Gastrocnemius medialis (tissue), 4 donors: ENCODE measurements at regions not wholly inside any gene's neighbourhood (a gene's known extent, or its start where the extent isn't known, plus 50 kb on each side); places are given as distances from the start of the nearest gene placed in this dataset.

ENCODE experiments used
- ATAC-seq, 2 donors: fragments of 150-250 bp; one replicate each; pipeline ENCODE4 v1.9.1; 2016
- DNase-seq, 2 donors: peaks; one replicate each; pipeline ENCODE4 v3.0.0-alpha.2; 2019
- H3K27ac ChIP-seq, 4 donors: fragments of 200-600 bp; sonication (generic); 1 replicate in 1 of 4; 2 replicates in 3 of 4; pipeline ENCODE4 v1.5.1; 2016 to 2018; ENCODE audit warnings: mild to moderate bottlenecking in 2 of 4, moderate library complexity in 1 of 4
- H3K27me3 ChIP-seq, 3 donors: fragments of 200-600 bp; sonication (generic) in 2 of 3; 1 replicate in 1 of 3; 2 replicates in 2 of 3; pipeline versions ENCODE4 v1.5.1 to v1.6.0; 2016 to 2019; ENCODE audit warnings: mild to moderate bottlenecking in 1 of 3, moderate library complexity in 1 of 3
- H3K36me3 ChIP-seq, 2 donors: fragments of 200-600 bp; sonication (generic) in 1 of 2; one replicate each; pipeline ENCODE4 v1.5.1; 2017 to 2018
- H3K4me1 ChIP-seq, 2 donors: fragments of 200-600 bp; sonication (generic) in 1 of 2; one replicate each; pipeline ENCODE4 v1.5.1; 2016 to 2017; ENCODE audit warnings: mild to moderate bottlenecking in 2 of 2
- H3K4me3 ChIP-seq, 4 donors: fragments of 200-600 bp; sonication (generic) in 3 of 4; 1 replicate in 1 of 4; 2 replicates in 3 of 4; pipeline ENCODE4 v1.5.1; 2016 to 2019; ENCODE audit warnings: mild to moderate bottlenecking in 2 of 4
- H3K9me3 ChIP-seq, 3 donors: fragments of 200-600 bp; sonication (generic) in 2 of 3; 1 replicate in 1 of 3; 2 replicates in 2 of 3; pipeline ENCODE4 v1.5.1; 2016 to 2019
- POLR2A ChIP-seq, 2 donors: fragments of 450-650 bp; IDR thresholded peaks; one replicate each; pipeline ENCODE4 v1.6.1; 2017; ENCODE audit warnings: antibody characterized with exemption in 2 of 2, mild to moderate bottlenecking in 2 of 2, moderate library complexity in 2 of 2
- in situ Hi-C, 4 donors: fragments of 200-750 bp; cut with MboI; loops; one replicate each; pipeline versions ENCODE4 v1.15.0 to v1.8.0; 2017; ENCODE audit warnings: low sequenced_read_pairs in 4 of 4
- intact Hi-C: fragments of 100-400 bp; cut with DNase I; formaldehyde crosslinking; loops from one replicate; pipeline ENCODE4 v1.15.1; 2023; ENCODE audit warnings: low total_unique reads
- TF ChIP-seq, protein P1 (sequence below), 5 experiments: fragments of 450-650 bp in 3 of 5; fragments of 200-600 bp in 2 of 5; sonication (generic) in 2 of 5; IDR thresholded peaks in 4 of 5; conservative IDR thresholded peaks in 1 of 5; 1 replicate in 4 of 5; 2 replicates in 1 of 5; pipeline ENCODE4 v1.5.1; 2016 to 2019; ENCODE audit warnings: antibody characterized with exemption in 5 of 5, mild to moderate bottlenecking in 3 of 5, moderate library complexity in 3 of 5

DNA sequence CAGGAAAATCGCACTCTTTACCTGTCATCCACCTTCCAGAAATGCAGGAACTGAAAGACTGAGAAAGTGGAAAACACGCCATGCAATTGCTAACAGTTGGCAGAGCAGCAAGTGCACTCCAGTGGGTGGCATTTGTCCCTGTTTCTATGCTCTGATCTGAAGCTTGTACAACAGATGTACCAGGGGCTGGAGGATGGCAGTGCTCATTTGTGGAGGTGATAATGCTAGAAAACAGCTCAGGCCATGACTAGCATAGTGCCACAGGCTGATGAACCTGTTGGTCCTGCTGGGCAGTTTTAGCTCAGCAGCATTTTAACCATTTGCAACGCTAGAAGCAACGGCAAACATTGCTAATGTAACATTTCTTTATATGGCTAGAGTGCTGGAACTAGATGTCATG lies 199.9 kb upstream of the NRP1 start:
- H3K27ac ChIP-seq: no peak overlapping the region
- no peaks in the 10 kb centered on the region for H3K27me3 ChIP-seq
- no peak for DNase-seq
- H3K36me3 ChIP-seq: no peaks in the 10 kb centered on the region
- in situ Hi-C loops (no loop called here), intact Hi-C loops (no loop called here)
- H3K4me3 ChIP-seq: no peak overlapping the region
- ATAC-seq: no peak
- H3K4me1 ChIP-seq: no peaks in the 10 kb centered on the region
- H3K9me3 ChIP-seq: no peaks in the 10 kb centered on the region
- no peak for TF ChIP-seq POLR2A (IDR thresholded peaks at IDR 0.05)
- TF ChIP-seq, protein P1, sequence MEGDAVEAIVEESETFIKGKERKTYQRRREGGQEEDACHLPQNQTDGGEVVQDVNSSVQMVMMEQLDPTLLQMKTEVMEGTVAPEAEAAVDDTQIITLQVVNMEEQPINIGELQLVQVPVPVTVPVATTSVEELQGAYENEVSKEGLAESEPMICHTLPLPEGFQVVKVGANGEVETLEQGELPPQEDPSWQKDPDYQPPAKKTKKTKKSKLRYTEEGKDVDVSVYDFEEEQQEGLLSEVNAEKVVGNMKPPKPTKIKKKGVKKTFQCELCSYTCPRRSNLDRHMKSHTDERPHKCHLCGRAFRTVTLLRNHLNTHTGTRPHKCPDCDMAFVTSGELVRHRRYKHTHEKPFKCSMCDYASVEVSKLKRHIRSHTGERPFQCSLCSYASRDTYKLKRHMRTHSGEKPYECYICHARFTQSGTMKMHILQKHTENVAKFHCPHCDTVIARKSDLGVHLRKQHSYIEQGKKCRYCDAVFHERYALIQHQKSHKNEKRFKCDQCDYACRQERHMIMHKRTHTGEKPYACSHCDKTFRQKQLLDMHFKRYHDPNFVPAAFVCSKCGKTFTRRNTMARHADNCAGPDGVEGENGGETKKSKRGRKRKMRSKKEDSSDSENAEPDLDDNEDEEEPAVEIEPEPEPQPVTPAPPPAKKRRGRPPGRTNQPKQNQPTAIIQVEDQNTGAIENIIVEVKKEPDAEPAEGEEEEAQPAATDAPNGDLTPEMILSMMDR (IDR thresholded peaks at IDR 0.05 in 4 of 5, conservative IDR thresholded peaks at IDR 0.05 in 1 of 5): no peak

DNA sequence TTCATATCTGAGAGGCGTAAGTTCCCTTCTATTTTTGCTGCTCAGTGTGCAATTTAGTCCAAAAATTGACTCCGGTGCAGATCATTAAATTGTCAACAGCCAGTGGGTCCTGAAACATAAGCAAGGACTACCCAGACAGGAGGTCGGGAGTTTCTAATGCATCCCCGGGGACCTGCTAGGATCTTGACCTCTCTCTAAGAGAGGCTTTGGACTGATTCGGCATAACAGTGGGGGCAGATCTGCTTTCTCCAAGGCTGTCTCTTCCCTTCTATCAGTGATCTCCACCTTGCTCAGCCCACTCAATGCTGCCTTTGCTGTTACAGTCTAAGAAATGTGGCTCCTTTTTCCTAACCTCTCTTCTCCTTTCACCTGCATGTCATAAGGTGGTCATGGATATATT lies 199.1 kb upstream of the NRP1 start:
- Histone ChIP-seq H3K27ac (no peak overlapping the region), H3K27me3 (no peaks in the 10 kb centered on the region), H3K9me3 (no peaks in the 10 kb centered on the region), H3K36me3 (no peaks in the 10 kb centered on the region), H3K4me1 (no peaks in the 10 kb centered on the region), H3K4me3 (no peak overlapping the region)
- intact Hi-C loops: no loop called here
- in situ Hi-C loops: no loop called here
- TF ChIP-seq, protein P1 (IDR thresholded peaks at IDR 0.05 in 4 of 5, conservative IDR thresholded peaks at IDR 0.05 in 1 of 5): no peak
- TF ChIP-seq POLR2A (IDR thresholded peaks at IDR 0.05): no peak
- DNase-seq (no peak), ATAC-seq (no peak)

DNA sequence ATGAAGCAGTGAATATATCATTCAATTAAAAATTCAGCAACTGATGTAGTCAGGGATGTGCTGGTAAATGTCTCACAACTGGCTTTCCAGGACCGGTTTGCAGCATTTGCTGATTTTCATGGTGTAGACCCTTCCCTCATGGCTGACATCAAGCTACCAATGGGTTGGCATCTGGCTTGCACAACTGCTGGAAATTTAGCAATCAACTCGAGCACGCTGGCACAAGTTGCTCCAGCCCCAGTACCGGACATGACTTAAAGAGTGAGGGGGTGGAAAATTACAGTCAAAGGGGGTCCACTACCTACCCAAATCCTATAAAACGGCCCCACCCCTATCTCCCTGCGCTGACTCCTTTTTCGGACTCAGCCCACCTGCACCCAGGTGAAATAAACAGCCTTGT lies 198.4 kb upstream of the NRP1 start:
- H3K36me3 ChIP-seq: no peaks in the 10 kb centered on the region
- intact Hi-C loops: no loop called here
- no peak for TF ChIP-seq POLR2A (IDR thresholded peaks at IDR 0.05)
- TF ChIP-seq, protein P1 (IDR thresholded peaks at IDR 0.05 in 4 of 5, conservative IDR thresholded peaks at IDR 0.05 in 1 of 5): no peak
- ATAC-seq (no peak), DNase-seq (no peak)
- in situ Hi-C loops: no loop called here
- H3K4me3 ChIP-seq: no peak overlapping the region
- H3K9me3 ChIP-seq: no peaks in the 10 kb centered on the region
- no peaks in the 10 kb centered on the region for H3K27me3 ChIP-seq
- H3K4me1 ChIP-seq: no peaks in the 10 kb centered on the region
- H3K27ac ChIP-seq: no peak overlapping the region

DNA sequence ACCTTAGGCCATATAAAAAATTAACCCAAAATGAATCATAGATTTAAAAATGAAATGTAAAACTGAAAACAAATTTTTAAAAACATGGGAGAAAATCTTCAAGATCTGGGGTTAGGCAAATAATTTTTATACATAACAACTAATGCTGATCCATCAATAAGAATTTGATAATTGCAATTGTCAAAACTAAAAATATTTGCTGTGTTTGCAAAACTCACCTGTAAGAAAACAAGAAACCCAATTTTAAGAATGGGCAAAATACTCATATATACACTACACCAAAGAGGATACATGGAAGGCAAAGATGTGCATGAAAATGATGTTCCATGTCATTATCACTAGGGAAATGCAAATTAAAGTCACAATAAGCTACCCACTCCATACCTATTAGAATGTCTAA lies 194.8 kb upstream of the NRP1 start:
- TF ChIP-seq, protein P1 (IDR thresholded peaks at IDR 0.05 in 4 of 5, conservative IDR thresholded peaks at IDR 0.05 in 1 of 5): no peak
- no peak for TF ChIP-seq POLR2A (IDR thresholded peaks at IDR 0.05)
- no peak for DNase-seq
- Histone ChIP-seq H3K27me3 (no peaks in the 10 kb centered on the region), H3K36me3 (no peaks in the 10 kb centered on the region), H3K9me3 (no peaks in the 10 kb centered on the region), H3K27ac (no peak overlapping the region), H3K4me3 (no peak overlapping the region), H3K4me1 (no peaks in the 10 kb centered on the region)
- in situ Hi-C loops (no loop called here), intact Hi-C loops (no loop called here)
- ATAC-seq: no peak

DNA sequence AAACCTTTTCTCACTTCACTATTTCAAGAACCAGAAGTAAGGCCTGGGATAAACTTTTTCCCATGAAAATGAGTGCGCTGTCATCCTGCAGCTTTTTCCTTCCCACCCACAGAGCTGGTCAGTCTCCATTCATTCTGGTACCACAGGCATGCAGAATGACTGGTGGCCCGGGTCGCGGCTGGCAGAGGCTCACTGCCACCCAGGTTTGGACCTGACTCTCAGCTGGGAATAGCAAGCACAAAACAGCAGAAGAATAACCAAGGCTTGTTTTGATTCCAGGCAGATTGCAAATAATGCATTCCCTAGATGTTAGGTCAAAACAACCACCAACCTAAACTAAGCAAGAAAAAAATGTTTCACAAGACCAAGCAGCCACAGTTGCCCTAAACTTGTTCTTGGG lies 190.5 kb upstream of the NRP1 start:
- no peak for ATAC-seq
- H3K36me3 ChIP-seq: no peaks in the 10 kb centered on the region
- TF ChIP-seq, protein P1 (IDR thresholded peaks at IDR 0.05 in 4 of 5, conservative IDR thresholded peaks at IDR 0.05 in 1 of 5): no peak
- no peak for TF ChIP-seq POLR2A (IDR thresholded peaks at IDR 0.05)
- DNase-seq: no peak
- no peak overlapping the region for H3K27ac ChIP-seq
- H3K9me3 ChIP-seq: no peaks in the 10 kb centered on the region
- H3K27me3 ChIP-seq: no peaks in the 10 kb centered on the region
- no peak overlapping the region for H3K4me3 ChIP-seq
- in situ Hi-C loops: no loop called here
- intact Hi-C loops: no loop called here
- H3K4me1 ChIP-seq: peaks cover under 1 to 6% of the 10 kb centered on the region in 2 donors
